SK-N-MC (cell line): ENCODE measurements at regions not wholly inside any gene's neighbourhood (a gene's known extent, or its start where the extent isn't known, plus 50 kb on each side); places are given as distances from the start of the nearest gene placed in this dataset.

Experiments used
- EZH2 ChIP-seq: fragments of 200-600 bp; sonication (generic); IDR thresholded peaks from one replicate; pipeline ENCODE4 v1.6.1; 2017; ENCODE audit warnings: antibody characterized with exemption
- POLR2AphosphoS5 ChIP-seq: IDR thresholded peaks from 2 replicates; pipeline ENCODE4 v1.6.1; 2012; ENCODE audit warnings: mild to moderate bottlenecking, low read depth, low read length, borderline replicate concordance

GRCh38 chr6:14965424-14966075 lies 280.3 kb upstream of the JARID2 start:
- no peak for TF ChIP-seq EZH2
- TF ChIP-seq POLR2AphosphoS5 = no peak
